Testis (tissue), 2 donors: ENCODE measurements at regions not wholly inside any gene's neighbourhood (a gene's known extent, or its start where the extent isn't known, plus 50 kb on each side); places are given as distances from the start of the nearest gene placed in this dataset.

ENCODE experiments used
- CTCF ChIP-seq, 3 experiments: fragments of 450-650 bp in 2 of 3; fragments of 200-600 bp in 1 of 3; sonication (generic) in 1 of 3; IDR thresholded peaks; one replicate each; pipeline ENCODE4 v1.5.1; 2016 to 2019; ENCODE audit warnings: antibody characterized with exemption in 3 of 3, mild to moderate bottlenecking in 2 of 3, moderate library complexity in 1 of 3
- POLR2A ChIP-seq: fragments of 450-650 bp; IDR thresholded peaks from one replicate; pipeline ENCODE4 v1.6.1; 2017; ENCODE audit warnings: antibody characterized with exemption, mild to moderate bottlenecking, moderate library complexity

DNA sequence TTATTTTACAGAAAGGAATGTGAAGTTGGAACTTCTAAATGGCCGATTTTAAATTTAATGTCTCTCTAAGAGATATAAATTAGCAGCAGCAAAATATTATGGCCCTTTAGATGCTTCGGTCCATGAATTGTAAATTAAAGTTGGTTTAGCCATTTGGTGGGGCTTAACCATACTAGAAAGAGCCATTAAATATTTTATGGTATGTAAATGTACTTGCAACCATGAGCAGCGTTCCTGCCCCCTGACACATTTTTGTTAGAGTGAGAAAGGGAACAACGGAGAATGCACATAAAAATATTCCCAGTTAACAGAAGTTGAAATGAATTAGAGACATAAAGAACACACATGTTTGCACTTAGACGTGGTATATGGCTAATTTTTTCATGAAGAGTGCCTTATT, 237.9 kb downstream of the MYLK4 start:
- TF ChIP-seq CTCF (IDR thresholded peaks at IDR 0.05) (no peak), POLR2A (no peak)
